GM12864 (cell line): ENCODE measurements at regions not wholly inside any gene's neighbourhood (a gene's known extent, or its start where the extent isn't known, plus 50 kb on each side); places are given as distances from the start of the nearest gene placed in this dataset.

Experiments
- DNase-seq: peaks from one replicate; pipeline ENCODE4 v3.0.0-alpha.2; 2011; ENCODE audit warnings: low read depth
- H3K4me3 ChIP-seq: 2 replicates; pipeline ENCODE4 v1.5.1; 2011; ENCODE audit warnings: mild to moderate bottlenecking, low read depth, low read length, control low read depth
- TF ChIP-seq, protein P1 (sequence below): IDR thresholded peaks from 2 replicates; pipeline ENCODE4 v1.5.1; 2011; ENCODE audit warnings: low read depth, mild to moderate bottlenecking, moderate library complexity, low read length, control low read depth, inconsistent platforms; ENCODE audit errors: missing control alignments

DNA sequence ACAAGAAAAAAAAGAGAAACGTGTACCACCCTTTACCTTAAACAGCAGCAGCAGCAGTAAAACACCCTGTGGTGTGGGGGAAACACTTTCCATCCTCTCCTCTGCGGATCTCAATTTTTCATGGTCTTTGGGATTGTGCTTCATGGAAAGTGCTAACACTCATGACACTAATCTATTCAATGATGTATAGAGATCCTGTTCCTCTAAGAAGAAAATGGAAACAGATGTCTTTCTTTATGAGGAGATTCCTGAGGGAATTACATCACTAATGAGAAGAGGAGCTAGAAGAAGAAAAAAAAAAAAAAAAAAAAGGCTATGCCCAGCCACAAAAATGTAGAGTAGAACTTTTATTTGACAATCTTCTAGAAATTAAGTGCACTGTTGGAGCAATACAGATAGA lies 62.9 kb upstream of the NDST3 start:
- no peak overlapping the region for H3K4me3 ChIP-seq
- TF ChIP-seq, protein P1, sequence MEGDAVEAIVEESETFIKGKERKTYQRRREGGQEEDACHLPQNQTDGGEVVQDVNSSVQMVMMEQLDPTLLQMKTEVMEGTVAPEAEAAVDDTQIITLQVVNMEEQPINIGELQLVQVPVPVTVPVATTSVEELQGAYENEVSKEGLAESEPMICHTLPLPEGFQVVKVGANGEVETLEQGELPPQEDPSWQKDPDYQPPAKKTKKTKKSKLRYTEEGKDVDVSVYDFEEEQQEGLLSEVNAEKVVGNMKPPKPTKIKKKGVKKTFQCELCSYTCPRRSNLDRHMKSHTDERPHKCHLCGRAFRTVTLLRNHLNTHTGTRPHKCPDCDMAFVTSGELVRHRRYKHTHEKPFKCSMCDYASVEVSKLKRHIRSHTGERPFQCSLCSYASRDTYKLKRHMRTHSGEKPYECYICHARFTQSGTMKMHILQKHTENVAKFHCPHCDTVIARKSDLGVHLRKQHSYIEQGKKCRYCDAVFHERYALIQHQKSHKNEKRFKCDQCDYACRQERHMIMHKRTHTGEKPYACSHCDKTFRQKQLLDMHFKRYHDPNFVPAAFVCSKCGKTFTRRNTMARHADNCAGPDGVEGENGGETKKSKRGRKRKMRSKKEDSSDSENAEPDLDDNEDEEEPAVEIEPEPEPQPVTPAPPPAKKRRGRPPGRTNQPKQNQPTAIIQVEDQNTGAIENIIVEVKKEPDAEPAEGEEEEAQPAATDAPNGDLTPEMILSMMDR: no peak
- DNase-seq: no peak

DNA sequence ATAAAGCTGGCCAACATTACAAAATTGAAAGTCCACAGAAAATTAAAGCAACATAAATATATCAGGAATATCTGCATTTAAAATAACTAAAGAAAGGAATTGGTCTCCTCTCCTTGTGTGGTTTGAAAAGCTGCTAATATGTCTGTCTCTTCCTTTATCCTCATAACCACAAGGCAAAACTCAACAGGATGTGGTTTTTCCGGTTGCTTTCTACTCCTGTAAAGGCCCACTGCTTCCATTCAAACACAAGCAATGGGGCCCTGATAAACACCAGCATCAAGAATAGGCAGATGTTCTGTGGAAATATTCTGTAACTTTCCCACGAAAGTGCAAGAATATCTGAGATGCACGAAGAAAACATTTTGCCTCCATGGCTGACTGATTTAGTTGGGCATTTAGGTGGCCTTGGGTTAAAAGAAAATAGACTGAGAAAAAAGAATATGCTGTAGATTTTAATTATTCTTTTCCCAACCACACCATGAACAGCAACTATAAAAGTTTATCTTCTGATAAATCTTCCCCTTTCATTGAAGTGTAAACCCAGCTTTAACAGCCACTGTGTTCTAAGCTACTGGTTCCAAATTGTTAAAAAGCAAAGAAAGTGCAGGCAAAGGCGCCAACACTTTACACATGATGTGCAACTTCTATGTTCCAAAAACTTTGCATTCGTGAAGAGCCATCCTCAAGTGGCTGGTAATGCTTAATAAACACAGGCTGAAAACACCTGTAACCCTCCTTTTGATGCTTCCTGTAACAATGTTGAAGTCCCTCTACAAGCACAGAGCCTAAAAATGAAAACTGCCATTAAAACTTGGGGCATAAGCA lies 50.5 kb upstream of the NDST3 start:
- no peak for DNase-seq
- TF ChIP-seq, protein P1: no peak
- H3K4me3 ChIP-seq: no peak overlapping the region

DNA sequence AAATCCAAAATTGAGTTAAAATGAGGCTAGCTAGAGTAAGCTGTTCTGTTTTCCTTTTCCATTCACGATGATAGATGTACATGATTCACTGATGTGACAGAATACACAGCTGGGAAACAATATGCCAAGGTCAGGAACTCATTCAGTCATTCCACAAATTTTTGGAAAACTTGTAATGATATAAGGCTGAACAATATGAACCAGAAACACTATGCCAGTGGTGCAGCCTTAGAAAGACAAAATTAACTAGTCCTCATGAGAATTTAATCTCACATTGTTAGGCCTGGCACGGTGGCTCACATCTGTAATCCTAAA lies 50.0 kb upstream of the NDST3 start:
- TF ChIP-seq, protein P1: no peak
- H3K4me3 ChIP-seq: no peak overlapping the region
- DNase-seq: no peak
